ENCODE measurements at regions not wholly inside any gene's neighbourhood (a gene's known extent, or its start where the extent isn't known, plus 50 kb on each side); places are given as distances from the start of the nearest gene placed in this dataset.

- TF ChIP-seq RAD21 (IDR thresholded peaks at IDR 0.05) (no peak), GABPA (IDR thresholded peaks at IDR 0.05 in 1 of 2, conservative IDR thresholded peaks at IDR 0.05 in 1 of 2) (no peak)
These were observed 53.0 kb upstream of the KDR start for GRCh38 chr4:55178226-55179005.
